Mesenchymal stem cell (in vitro differentiated cells and primary cell): ENCODE measurements at regions not wholly inside any gene's neighbourhood (a gene's known extent, or its start where the extent isn't known, plus 50 kb on each side); places are given as distances from the start of the nearest gene placed in this dataset.

ENCODE experiments used
- DNase-seq: peaks from one replicate; pipeline ENCODE4 v3.0.0-alpha.2; 2013
- H2AFZ ChIP-seq: one replicate; pipeline ENCODE4 v1.6.1; 2013; ENCODE audit warnings: low read depth, mild to moderate bottlenecking, control low read depth, inconsistent platforms, low read length, moderate library complexity
- H2AK5ac ChIP-seq: 2 replicates; pipeline ENCODE4 v1.6.1; 2013; ENCODE audit warnings: low read length, moderate library complexity, mild to moderate bottlenecking, inconsistent platforms; ENCODE audit not compliant: severe bottlenecking
- H2BK120ac ChIP-seq: one replicate; pipeline ENCODE4 v1.6.1; 2013; ENCODE audit warnings: low read depth, mild to moderate bottlenecking, inconsistent platforms, low read length, moderate library complexity
- H2BK12ac ChIP-seq, 2 experiments: one replicate each; pipeline ENCODE4 v1.6.1; 2013; ENCODE audit warnings: inconsistent platforms in 2 of 2, low read length in 2 of 2, mild to moderate bottlenecking in 2 of 2, moderate library complexity in 2 of 2, control low read depth in 1 of 2
- H2BK15ac ChIP-seq: one replicate; pipeline ENCODE4 v1.6.1; 2013; ENCODE audit warnings: mild to moderate bottlenecking, low read depth, inconsistent platforms; ENCODE audit not compliant: poor library complexity, severe bottlenecking
- H2BK5ac ChIP-seq: 2 replicates; pipeline ENCODE4 v1.6.1; 2013; ENCODE audit warnings: low read depth, mild to moderate bottlenecking, low read length, control low read depth, inconsistent platforms; ENCODE audit not compliant: poor library complexity, severe bottlenecking
- H3K14ac ChIP-seq, 2 experiments: one replicate each; pipeline ENCODE4 v1.6.1; 2013; ENCODE audit warnings: inconsistent platforms in 2 of 2, low read length in 2 of 2, control low read depth in 1 of 2, mild to moderate bottlenecking in 1 of 2, moderate library complexity in 1 of 2
- H3K18ac ChIP-seq, 2 experiments: one replicate each; pipeline ENCODE4 v1.6.1; 2013; ENCODE audit warnings: inconsistent platforms in 2 of 2, low read length in 2 of 2, control low read depth in 1 of 2, low read depth in 1 of 2, mild to moderate bottlenecking in 1 of 2
- H3K23ac ChIP-seq, 2 experiments: one replicate each; pipeline ENCODE4 v1.6.1; 2013; ENCODE audit warnings: inconsistent platforms in 2 of 2, low read length in 2 of 2, mild to moderate bottlenecking in 2 of 2, moderate library complexity in 2 of 2, control low read depth in 1 of 2
- H3K27ac ChIP-seq: 2 replicates; pipeline ENCODE4 v1.5.1; 2013; ENCODE audit warnings: mild to moderate bottlenecking, moderate library complexity, low read length, control low read depth, inconsistent platforms; ENCODE audit not compliant: poor library complexity, severe bottlenecking
- H3K27me3 ChIP-seq, 2 experiments: 2 replicates each; pipeline versions ENCODE4 v1.6.1 to v1.7.0; 2013; ENCODE audit warnings: low read length in 2 of 2, mild to moderate bottlenecking in 2 of 2, moderate library complexity in 2 of 2, control low read depth in 1 of 2, inconsistent platforms in 1 of 2; ENCODE audit not compliant: control insufficient read depth in 1 of 2, insufficient read depth in 1 of 2
- H3K36me3 ChIP-seq, 2 experiments: 2 replicates each; pipeline versions ENCODE4 v1.6.1 to v1.7.0; 2013; ENCODE audit warnings: low read length in 2 of 2, control low read depth in 1 of 2, inconsistent platforms in 1 of 2, low read depth in 1 of 2, mild to moderate bottlenecking in 1 of 2; ENCODE audit not compliant: insufficient read depth in 2 of 2, control insufficient read depth in 1 of 2
- H3K4ac ChIP-seq, 2 experiments: one replicate each; pipeline ENCODE4 v1.6.1; 2013; ENCODE audit warnings: inconsistent platforms in 2 of 2, low read length in 2 of 2, mild to moderate bottlenecking in 2 of 2, moderate library complexity in 2 of 2, control low read depth in 1 of 2, low read depth in 1 of 2
- H3K4me1 ChIP-seq: 2 replicates; pipeline ENCODE4 v1.6.1; 2013; ENCODE audit warnings: low read depth, low read length, control low read depth; ENCODE audit not compliant: control insufficient read depth, insufficient read depth
- H3K4me2 ChIP-seq: 2 replicates; pipeline ENCODE4 v1.6.1; 2013; ENCODE audit warnings: low read length, mild to moderate bottlenecking, inconsistent platforms; ENCODE audit not compliant: poor library complexity, severe bottlenecking
- H3K4me3 ChIP-seq, 2 experiments: 2 replicates each; pipeline versions ENCODE4 v1.5.1 to v1.7.0; 2013; ENCODE audit warnings: low read length in 2 of 2, mild to moderate bottlenecking in 2 of 2, control low read depth in 1 of 2, low read depth in 1 of 2; ENCODE audit not compliant: insufficient read depth in 1 of 2
- H3K79me1 ChIP-seq: replicated peaks from 2 replicates; pipeline ENCODE4 v1.6.1; 2013; ENCODE audit warnings: mild to moderate bottlenecking, control low read depth, low read length, inconsistent platforms; ENCODE audit not compliant: poor library complexity, severe bottlenecking
- H3K9ac ChIP-seq: 2 replicates; pipeline ENCODE4 v1.7.0; 2013; ENCODE audit warnings: mild to moderate bottlenecking, low read length, moderate library complexity
- H3K9me3 ChIP-seq: 2 replicates; pipeline ENCODE4 v1.7.0; 2013; ENCODE audit warnings: mild to moderate bottlenecking, low read length; ENCODE audit not compliant: control insufficient read depth
- H4K8ac ChIP-seq: one replicate; pipeline ENCODE4 v1.6.1; 2013; ENCODE audit warnings: inconsistent platforms, mild to moderate bottlenecking, low read length, moderate library complexity
- H4K91ac ChIP-seq: one replicate; pipeline ENCODE4 v1.6.1; 2013; ENCODE audit warnings: mild to moderate bottlenecking, low read length, inconsistent platforms
- WGBS: methylation state at CpG from one replicate; pipeline ENCODE4 v1.1.7; 2013; ENCODE audit warnings: mixed read lengths; 5-methylcytosine and 5-hydroxymethylcytosine counted together

DNA sequence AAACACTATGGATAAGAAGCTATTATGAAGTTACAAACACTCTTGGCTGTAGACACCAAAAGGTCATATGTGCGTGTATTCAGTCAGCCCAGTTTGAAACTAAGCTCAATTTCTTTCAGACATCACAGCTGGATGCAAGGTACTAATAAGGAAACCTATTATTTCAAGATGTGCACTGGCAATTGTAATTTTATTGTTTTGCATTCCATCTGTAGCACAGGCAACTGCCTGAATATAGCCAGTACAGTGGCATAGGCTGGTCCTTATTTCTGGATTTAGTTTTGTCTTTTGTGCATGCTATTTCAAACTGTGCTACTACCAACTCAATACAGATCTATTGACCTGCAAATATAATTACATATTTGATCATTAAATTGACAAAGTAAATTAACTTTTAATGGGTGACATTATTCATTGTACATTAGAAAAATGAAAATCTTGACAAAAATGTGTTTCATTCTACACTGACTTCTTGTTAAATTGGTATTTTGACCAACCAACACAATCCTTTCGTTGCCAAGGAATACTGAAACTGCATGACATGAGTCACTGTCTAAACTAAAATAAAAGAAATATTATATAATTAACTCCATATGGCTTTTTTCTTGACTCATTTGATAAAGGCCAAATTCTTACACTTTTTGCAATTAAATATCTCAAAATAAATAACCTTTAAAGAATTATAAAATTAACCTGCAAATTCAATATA lies 594.3 kb upstream of the ADGRL3 start:
- no peak overlapping the region for H3K14ac ChIP-seq
- H3K4me1 ChIP-seq: no peaks in the 10 kb centered on the region
- H3K4me2 ChIP-seq: no peak overlapping the region
- no peak overlapping the region for H2AFZ ChIP-seq
- no peak overlapping the region for H4K91ac ChIP-seq
- H2BK15ac ChIP-seq: no peak overlapping the region
- H2BK5ac ChIP-seq: no peak overlapping the region
- 67% methylated on average over 1 of the region's 2 CpGs for WGBS
- H3K9ac ChIP-seq: peak overlapping the region; percentile 69
- no peak overlapping the region for H3K4ac ChIP-seq
- H3K4me3 ChIP-seq: peak overlapping the region in 1 of 2 experiments; percentile 10
- H3K23ac ChIP-seq: no peak overlapping the region
- no peak overlapping the region for H3K27ac ChIP-seq
- no peak overlapping the region for H2AK5ac ChIP-seq
- H3K79me1 ChIP-seq: no peaks in the 10 kb centered on the region
- no peaks in the 10 kb centered on the region for H3K9me3 ChIP-seq
- no peak overlapping the region for H2BK120ac ChIP-seq
- H3K18ac ChIP-seq: no peak overlapping the region
- no peaks in the 10 kb centered on the region for H3K36me3 ChIP-seq
- no peaks in the 10 kb centered on the region for H3K27me3 ChIP-seq
- H2BK12ac ChIP-seq: no peak overlapping the region
- no peak for DNase-seq
- no peak overlapping the region for H4K8ac ChIP-seq

DNA sequence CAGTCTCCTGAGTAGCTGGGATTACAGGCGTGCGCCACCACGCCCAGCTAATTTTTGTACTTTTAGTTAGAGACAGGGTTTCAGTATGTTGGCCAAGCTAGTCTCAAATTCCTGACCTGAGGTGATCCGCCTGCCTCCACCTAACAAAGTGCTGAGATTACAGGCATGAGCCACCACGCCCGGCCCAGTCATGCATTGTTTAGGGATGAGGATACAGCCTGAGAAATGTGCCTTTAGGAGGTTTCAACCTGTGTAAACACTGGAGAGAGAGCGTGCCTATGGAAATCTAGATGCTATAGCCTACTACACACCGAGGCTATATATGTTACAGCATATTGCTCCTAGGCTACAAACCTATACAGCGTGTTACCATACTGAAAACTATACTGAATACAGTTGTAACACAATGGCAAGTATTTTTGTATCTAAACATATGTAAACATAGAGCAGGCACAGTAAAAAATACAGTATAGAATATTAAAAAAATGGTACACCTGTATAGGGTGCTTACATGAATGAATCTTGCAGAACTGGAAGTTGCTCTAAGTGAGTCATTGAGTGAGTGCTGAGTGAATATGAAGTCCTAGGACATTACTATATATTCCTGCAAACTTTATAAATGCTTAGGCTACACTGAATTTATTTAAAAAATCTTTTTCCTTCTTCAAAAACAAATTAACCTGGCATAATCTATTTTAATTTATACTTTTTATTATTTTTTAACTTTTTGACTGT lies 588.2 kb upstream of the ADGRL3 start:
- no peak overlapping the region for H3K27ac ChIP-seq

GRCh38 chr4:60617731-60618130 lies 582.4 kb upstream of the ADGRL3 start:
- H3K4me3 ChIP-seq: no peak overlapping the region
- H3K36me3 ChIP-seq: no peaks in the 10 kb centered on the region
- H2AFZ ChIP-seq: no peak overlapping the region
- H3K4ac ChIP-seq: no peak overlapping the region
- H3K23ac ChIP-seq: no peak overlapping the region
- 85% methylated on average over 4 of the region's 4 CpGs for WGBS
- H3K4me1 ChIP-seq: no peaks in the 10 kb centered on the region
- H3K27ac ChIP-seq: no peak overlapping the region
- H3K79me1 ChIP-seq: no peaks in the 10 kb centered on the region
- H2BK5ac ChIP-seq: no peak overlapping the region
- H4K91ac ChIP-seq: no peak overlapping the region
- no peak overlapping the region for H2BK120ac ChIP-seq
- H3K14ac ChIP-seq: no peak overlapping the region
- no peak overlapping the region for H4K8ac ChIP-seq
- no peak for DNase-seq
- no peak overlapping the region for H3K18ac ChIP-seq
- no peaks in the 10 kb centered on the region for H3K9me3 ChIP-seq
- no peak overlapping the region for H3K9ac ChIP-seq
- H3K27me3 ChIP-seq: no peaks in the 10 kb centered on the region
- H2AK5ac ChIP-seq: no peak overlapping the region
- no peak overlapping the region for H2BK12ac ChIP-seq
- no peak overlapping the region for H2BK15ac ChIP-seq
- no peak overlapping the region for H3K4me2 ChIP-seq

More for the DNA sequence above, 588.2 kb upstream of the ADGRL3 start:
- Histone ChIP-seq H3K4ac (no peak overlapping the region), H3K9ac (no peak overlapping the region), H2BK15ac (no peak overlapping the region), H4K8ac (no peak overlapping the region), H3K23ac (no peak overlapping the region), H3K79me1 (no peaks in the 10 kb centered on the region), H2BK5ac (no peak overlapping the region), H3K36me3 (no peaks in the 10 kb centered on the region), H3K4me1 (no peaks in the 10 kb centered on the region), H2BK120ac (no peak overlapping the region), H3K18ac (no peak overlapping the region), H4K91ac (no peak overlapping the region), H2AFZ (no peak overlapping the region), H3K14ac (no peak overlapping the region), H2AK5ac (no peak overlapping the region), H3K9me3 (no peaks in the 10 kb centered on the region), H2BK12ac (no peak overlapping the region), H3K4me2 (no peak overlapping the region), H3K4me3 (no peak overlapping the region), H3K27me3 (no peaks in the 10 kb centered on the region)
- WGBS: 97% methylated on average over 6 of the region's 9 CpGs
- no peak for DNase-seq

DNA sequence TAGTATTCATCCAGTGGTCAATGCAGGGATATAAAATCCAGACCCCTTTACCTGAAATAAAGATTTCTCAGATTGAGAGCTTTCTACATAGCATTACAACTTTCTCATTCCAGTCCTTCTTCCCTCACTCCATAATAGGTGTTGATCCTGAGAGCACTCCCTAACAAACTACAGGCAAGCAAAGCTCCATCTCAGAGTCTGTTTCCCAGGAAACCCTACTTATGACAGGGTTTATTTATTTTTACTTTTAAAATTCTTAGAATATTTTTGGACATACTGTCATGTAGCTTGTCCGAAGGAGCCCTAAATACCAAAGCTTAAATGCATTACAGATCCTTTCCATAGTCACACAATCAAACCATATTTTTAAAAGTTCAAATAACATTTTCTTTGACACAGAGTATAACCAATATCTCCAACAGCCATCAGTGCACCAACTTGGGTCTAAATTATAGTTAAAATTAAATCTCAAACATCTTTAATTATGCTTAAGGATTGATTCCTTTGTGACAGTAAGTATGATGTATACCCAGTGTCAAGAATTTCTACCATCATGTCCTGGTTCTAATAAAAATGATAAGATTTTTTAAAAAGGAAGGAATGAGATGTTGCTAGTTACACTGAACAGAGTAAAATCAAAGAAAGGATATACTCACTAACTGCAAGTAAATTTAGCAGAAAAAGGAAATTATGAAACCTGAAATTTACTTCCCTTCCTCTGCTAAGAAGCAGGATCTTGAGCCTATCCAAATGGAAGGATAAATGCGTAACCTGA lies 580.4 kb upstream of the ADGRL3 start:
- H3K14ac ChIP-seq: no peak overlapping the region
- H4K8ac ChIP-seq: no peak overlapping the region
- H4K91ac ChIP-seq: no peak overlapping the region
- H3K4me1 ChIP-seq: no peaks in the 10 kb centered on the region
- no peak overlapping the region for H2BK12ac ChIP-seq
- no peak overlapping the region for H3K18ac ChIP-seq
- no peak for DNase-seq
- no peak overlapping the region for H3K4ac ChIP-seq
- H3K9me3 ChIP-seq: no peaks in the 10 kb centered on the region
- H2BK5ac ChIP-seq: no peak overlapping the region
- H2AFZ ChIP-seq: no peak overlapping the region
- H3K4me3 ChIP-seq: no peak overlapping the region
- H3K36me3 ChIP-seq: no peaks in the 10 kb centered on the region
- no peak overlapping the region for H3K4me2 ChIP-seq
- no peak overlapping the region for H2AK5ac ChIP-seq
- H3K27ac ChIP-seq: no peak overlapping the region
- 25% methylated on average over 1 of the region's 2 CpGs for WGBS
- no peaks in the 10 kb centered on the region for H3K27me3 ChIP-seq
- H3K79me1 ChIP-seq: no peaks in the 10 kb centered on the region
- no peak overlapping the region for H3K23ac ChIP-seq
- H3K9ac ChIP-seq: no peak overlapping the region
- H2BK15ac ChIP-seq: no peak overlapping the region
- H2BK120ac ChIP-seq: no peak overlapping the region
